ENCODE measurements at regions not wholly inside any gene's neighbourhood (a gene's known extent, or its start where the extent isn't known, plus 50 kb on each side); places are given as distances from the start of the nearest gene placed in this dataset.

DNA sequence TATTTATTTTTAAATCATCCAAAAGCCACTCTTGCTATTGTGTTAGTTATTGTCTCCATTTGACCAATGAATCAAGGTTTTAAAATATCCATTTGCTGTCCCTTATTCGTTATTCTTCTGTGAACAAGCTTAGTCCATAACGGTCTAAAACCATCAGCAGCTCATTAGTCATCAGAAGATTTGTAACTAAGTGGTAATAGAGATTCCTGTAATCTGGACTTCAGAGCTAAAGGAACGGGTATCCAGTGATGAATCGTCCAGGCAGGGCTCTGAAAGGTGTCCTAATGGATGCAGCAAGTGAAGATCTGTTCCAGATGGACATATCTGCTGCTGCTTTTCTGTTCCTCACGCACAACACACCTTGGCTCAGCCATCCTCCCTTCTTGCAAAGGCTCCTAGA, 362.7 kb upstream of the CFAP20DC start:
- TF ChIP-seq, protein P1, sequence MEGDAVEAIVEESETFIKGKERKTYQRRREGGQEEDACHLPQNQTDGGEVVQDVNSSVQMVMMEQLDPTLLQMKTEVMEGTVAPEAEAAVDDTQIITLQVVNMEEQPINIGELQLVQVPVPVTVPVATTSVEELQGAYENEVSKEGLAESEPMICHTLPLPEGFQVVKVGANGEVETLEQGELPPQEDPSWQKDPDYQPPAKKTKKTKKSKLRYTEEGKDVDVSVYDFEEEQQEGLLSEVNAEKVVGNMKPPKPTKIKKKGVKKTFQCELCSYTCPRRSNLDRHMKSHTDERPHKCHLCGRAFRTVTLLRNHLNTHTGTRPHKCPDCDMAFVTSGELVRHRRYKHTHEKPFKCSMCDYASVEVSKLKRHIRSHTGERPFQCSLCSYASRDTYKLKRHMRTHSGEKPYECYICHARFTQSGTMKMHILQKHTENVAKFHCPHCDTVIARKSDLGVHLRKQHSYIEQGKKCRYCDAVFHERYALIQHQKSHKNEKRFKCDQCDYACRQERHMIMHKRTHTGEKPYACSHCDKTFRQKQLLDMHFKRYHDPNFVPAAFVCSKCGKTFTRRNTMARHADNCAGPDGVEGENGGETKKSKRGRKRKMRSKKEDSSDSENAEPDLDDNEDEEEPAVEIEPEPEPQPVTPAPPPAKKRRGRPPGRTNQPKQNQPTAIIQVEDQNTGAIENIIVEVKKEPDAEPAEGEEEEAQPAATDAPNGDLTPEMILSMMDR (IDR thresholded peaks at IDR 0.05) = no peak
- no peak for TF ChIP-seq POLR2A (IDR thresholded peaks at IDR 0.05)
